ENCODE measurements at regions not wholly inside any gene's neighbourhood (a gene's known extent, or its start where the extent isn't known, plus 50 kb on each side); places are given as distances from the start of the nearest gene placed in this dataset.

- H3K4me3 ChIP-seq (ENCODE audit: low read depth, low read length): no peak overlapping the region
- no peaks in the 10 kb centered on the region for H3K27me3 ChIP-seq (replicated peaks)
- H3K27ac ChIP-seq: no peak overlapping the region
- TF ChIP-seq CTCF (IDR thresholded peaks at IDR 0.05; ENCODE audit: low read depth, low read length, missing control alignments): no peak
- H3K36me3 ChIP-seq (replicated peaks): no peaks in the 10 kb centered on the region
- in situ Hi-C loops (cut with HindIII; ENCODE audit: low pct_ligation_motif_present, low sequenced_read_pairs): no loop called here
- DNase-seq: no peak
These were observed 1507.6 kb downstream of the SLITRK1 start for GRCh38 chr13:82374719-82375118.

- no peak for DNase-seq
- no peaks in the 10 kb centered on the region for H3K27me3 ChIP-seq (replicated peaks)
- no peaks in the 10 kb centered on the region for H3K36me3 ChIP-seq (replicated peaks)
- no peak overlapping the region for H3K27ac ChIP-seq
- no peak overlapping the region for H3K4me3 ChIP-seq (ENCODE audit: low read depth, low read length)
- no peak for TF ChIP-seq CTCF (IDR thresholded peaks at IDR 0.05; ENCODE audit: low read depth, low read length, missing control alignments)
- in situ Hi-C loops (cut with HindIII; ENCODE audit: low pct_ligation_motif_present, low sequenced_read_pairs): no loop called here
These were observed 1512.0 kb downstream of the SLITRK1 start for GRCh38 chr13:82370316-82370715.

GRCh38 chr13:82364525-82364924 is 1517.7 kb downstream of the SLITRK1 start:
- H3K36me3 ChIP-seq (replicated peaks): no peaks in the 10 kb centered on the region
- H3K4me3 ChIP-seq (ENCODE audit: low read depth, low read length): no peak overlapping the region
- no peak for TF ChIP-seq CTCF (IDR thresholded peaks at IDR 0.05; ENCODE audit: low read depth, low read length, missing control alignments)
- in situ Hi-C loops (cut with HindIII; ENCODE audit: low pct_ligation_motif_present, low sequenced_read_pairs): no loop called here
- no peak overlapping the region for H3K27ac ChIP-seq
- no peaks in the 10 kb centered on the region for H3K27me3 ChIP-seq (replicated peaks)
- DNase-seq: no peak

- Histone ChIP-seq H3K27me3 (replicated peaks) (no peaks in the 10 kb centered on the region), H3K27ac (no peak overlapping the region), H3K36me3 (replicated peaks) (no peaks in the 10 kb centered on the region), H3K4me3 (ENCODE audit: low read depth, low read length) (no peak overlapping the region)
- TF ChIP-seq CTCF (IDR thresholded peaks at IDR 0.05; ENCODE audit: low read depth, low read length, missing control alignments): no peak
- in situ Hi-C loops (cut with HindIII; ENCODE audit: low pct_ligation_motif_present, low sequenced_read_pairs): no loop called here
- DNase-seq: no peak
These were observed 1524.0 kb downstream of the SLITRK1 start for GRCh38 chr13:82358284-82358683.

- in situ Hi-C loops (cut with HindIII; ENCODE audit: low pct_ligation_motif_present, low sequenced_read_pairs): no loop called here
- H3K36me3 ChIP-seq (replicated peaks): no peaks in the 10 kb centered on the region
- TF ChIP-seq CTCF (IDR thresholded peaks at IDR 0.05; ENCODE audit: low read depth, low read length, missing control alignments): no peak
These were observed 1525.4 kb downstream of the SLITRK1 start for GRCh38 chr13:82356667-82357410.

GRCh38 chr13:82344867-82345266 is 1537.4 kb downstream of the SLITRK1 start:
- TF ChIP-seq CTCF (IDR thresholded peaks at IDR 0.05; ENCODE audit: low read depth, low read length, missing control alignments): no peak
- H3K36me3 ChIP-seq (replicated peaks): no peaks in the 10 kb centered on the region
- no peak for DNase-seq
- H3K27ac ChIP-seq: no peak overlapping the region
- H3K27me3 ChIP-seq (replicated peaks): no peaks in the 10 kb centered on the region
- H3K4me3 ChIP-seq (ENCODE audit: low read depth, low read length): no peak overlapping the region
- in situ Hi-C loops (cut with HindIII; ENCODE audit: low pct_ligation_motif_present, low sequenced_read_pairs): no loop called here

More at GRCh38 chr13:82356667-82357410, 1525.4 kb downstream of the SLITRK1 start:
- H3K27ac ChIP-seq: no peak overlapping the region
- no peaks in the 10 kb centered on the region for H3K27me3 ChIP-seq (replicated peaks)
- DNase-seq: no peak
- no peak overlapping the region for H3K4me3 ChIP-seq (ENCODE audit: low read depth, low read length)
